ENCODE measurements at regions not wholly inside any gene's neighbourhood (a gene's known extent, or its start where the extent isn't known, plus 50 kb on each side); places are given as distances from the start of the nearest gene placed in this dataset.
"Not testable (repeated sequence)": the region's sequence is repeated elsewhere in the genome, so short reads cannot be mapped to it uniquely, and the experiment has no call there.

DNA sequence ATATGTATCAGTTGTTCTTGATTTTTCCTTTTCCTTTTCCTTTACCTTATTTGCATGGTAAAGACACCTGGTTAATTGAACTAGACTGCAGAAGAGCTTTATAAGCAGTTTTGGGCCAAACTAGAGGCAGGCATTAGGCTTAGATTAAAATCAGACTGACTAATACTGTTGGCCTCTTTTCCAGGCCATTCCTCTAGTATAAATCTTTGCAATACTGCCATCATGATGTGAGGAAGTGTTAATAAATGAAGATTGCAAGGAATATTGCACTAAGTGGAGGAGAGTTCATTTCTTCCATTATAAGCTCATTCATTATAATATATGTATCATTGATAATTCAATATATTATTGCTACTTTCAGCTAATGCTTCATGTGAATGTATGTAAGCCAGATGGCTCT is 163.8 kb downstream of the MMUT start:
- no peak for DNase-seq (ENCODE audit: low spot score in 2 of 2)
- FAIRE-seq = no peak

DNA sequence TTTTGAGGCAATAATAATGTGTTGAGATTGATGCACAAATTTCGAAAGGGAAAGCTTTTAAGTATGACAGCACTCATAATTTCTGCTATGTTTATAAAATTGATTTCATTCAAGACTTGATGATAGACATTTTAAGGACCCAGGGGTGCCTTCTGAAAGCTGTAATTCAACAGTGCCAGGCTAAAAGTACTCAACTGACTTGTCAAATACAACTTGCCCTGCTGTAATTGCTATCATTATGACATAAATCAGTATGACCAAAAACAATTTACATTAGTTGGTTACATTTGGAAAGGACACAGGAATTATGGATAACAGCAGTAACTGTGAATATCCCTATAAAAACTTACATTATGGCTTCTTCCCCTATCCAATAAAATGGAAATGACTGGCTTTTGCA is 178.9 kb downstream of the MMUT start:
- DNase-seq (ENCODE audit: low spot score in 2 of 2) (no peak), FAIRE-seq (no peak)

DNA sequence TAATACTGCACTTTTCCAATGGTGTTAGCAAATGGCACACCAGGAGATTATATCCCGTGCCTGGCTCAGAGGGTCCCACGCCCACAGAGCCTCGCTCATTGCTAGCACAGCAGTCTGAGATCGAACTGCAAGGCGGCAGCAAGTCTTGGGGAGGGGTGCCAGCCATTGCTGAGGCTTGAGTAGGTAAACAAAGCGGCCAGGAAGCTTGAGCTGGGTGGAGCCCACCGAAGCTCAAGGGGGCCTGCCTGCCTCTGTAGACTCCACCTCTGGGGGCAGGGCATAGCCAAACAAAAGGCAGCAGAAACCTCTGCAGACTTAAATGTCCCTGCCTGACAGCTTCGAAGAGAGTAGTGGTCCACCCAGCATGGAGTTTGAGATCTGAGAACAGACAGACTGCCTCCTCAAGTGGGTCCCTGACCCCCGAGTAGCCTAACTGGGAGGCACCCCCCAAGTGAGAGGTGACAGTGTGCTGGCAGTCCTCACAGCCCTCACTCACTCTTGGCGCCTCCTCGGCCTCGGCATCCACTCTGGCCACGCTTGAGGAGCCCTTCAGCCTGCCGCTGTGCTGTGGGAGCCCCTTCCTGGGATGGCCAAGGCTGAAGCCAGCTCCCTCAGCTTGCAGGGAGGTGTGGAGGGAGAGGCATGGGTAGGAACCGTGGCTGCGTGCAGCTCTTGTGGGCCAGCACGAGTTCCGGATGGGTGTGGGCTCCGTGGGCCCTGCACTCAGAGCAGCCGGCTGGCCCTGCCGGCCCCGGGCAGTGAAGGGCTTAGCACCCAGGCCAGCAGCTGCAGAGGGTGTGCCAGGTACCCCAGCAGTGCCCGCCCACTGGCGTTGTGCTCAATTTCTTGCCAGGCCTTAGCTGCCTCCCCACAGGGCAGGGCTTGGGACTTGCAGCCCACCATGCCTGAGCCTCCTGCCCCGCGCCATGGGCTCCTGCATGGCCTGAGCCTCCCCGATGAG is 188.0 kb downstream of the MMUT start:
- not testable (repeated sequence) for DNase-seq (ENCODE audit: low spot score in 2 of 2); FAIRE-seq

DNA sequence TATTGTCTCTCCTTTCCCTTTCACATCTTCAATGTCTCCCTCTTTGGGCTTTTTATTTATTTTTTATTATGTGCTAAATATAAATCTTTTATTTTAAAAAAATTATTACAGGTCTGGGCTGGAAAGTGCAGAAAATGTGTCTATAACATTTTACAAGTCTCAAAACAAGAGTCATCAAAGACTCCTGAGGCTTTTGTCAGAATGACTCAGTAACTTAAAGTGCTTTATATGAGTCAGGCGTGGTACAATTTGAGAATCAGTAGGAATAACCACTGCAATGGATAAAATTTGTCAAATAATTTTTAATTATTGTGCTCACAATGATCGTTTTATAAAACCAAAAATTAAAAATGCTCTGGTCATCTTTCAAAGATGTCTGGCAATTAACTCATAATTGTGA is 193.9 kb downstream of the MMUT start:
- FAIRE-seq (no peak), DNase-seq (ENCODE audit: low spot score in 2 of 2) (no peak)

DNA sequence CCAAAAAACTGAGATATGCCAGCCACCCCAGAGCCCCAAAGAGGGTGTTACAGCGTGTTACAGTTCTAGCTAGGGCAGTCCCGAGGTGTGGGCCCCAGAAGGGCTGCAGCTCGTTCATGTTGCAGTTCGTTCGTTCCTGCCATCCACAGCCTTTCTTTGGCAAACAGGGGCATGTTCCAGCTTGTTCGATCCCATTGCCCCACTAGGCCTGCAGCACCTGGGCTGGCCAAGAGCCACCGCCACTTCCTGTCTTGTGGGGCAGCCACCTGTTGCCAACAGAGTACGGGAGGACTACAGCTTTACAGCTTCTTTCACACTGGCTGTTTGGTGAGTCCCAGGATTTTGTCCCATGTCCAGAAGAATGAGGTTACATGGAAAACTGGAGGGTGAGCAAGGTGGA is 198.1 kb downstream of the MMUT start:
- no peak for FAIRE-seq
- DNase-seq (ENCODE audit: low spot score in 2 of 2) = no peak

DNA sequence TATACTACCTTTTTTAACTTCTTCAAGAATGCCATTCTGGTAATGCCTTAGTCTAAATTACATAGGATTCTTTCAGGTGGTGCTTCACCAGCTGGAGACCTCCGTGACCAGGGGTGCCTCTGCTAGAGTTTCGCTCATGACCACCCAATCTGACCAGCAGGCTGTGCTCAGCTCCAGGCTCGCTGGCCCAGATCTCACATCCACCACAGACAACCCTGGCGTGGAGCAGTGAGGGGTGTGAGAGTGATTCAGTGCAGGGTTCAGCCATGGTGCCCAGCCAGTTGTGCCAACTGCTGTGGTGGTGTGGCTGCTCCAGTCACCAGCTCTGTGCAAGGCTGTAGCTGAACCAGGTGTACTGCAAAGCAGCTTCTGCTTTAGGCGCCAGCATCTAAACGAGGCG is 198.6 kb downstream of the MMUT start:
- FAIRE-seq = no peak

DNA sequence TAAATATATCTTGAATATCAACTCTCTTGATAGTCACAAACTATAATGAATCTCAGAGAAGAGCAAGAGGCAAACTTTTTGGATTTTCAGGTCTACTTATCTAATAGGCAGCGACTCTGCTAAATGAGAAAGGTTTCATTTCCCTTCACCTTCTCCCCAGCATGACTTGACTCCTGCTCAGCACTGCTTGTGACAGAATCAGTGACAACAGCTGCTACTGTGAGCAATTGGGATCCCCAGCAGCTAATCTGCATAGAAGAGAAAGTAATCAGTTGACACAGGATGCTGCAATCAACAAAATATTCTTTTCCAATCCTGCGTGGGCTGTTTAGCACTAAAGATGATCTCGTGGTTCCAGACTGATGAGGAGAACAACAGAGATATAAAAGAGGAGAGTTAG is 205.5 kb downstream of the MMUT start:
- DNase-seq (ENCODE audit: low spot score in 2 of 2) (no peak), FAIRE-seq (no peak)

More for the DNA sequence above, 198.6 kb downstream of the MMUT start:
- no peak for DNase-seq (ENCODE audit: low spot score in 2 of 2)

DNA sequence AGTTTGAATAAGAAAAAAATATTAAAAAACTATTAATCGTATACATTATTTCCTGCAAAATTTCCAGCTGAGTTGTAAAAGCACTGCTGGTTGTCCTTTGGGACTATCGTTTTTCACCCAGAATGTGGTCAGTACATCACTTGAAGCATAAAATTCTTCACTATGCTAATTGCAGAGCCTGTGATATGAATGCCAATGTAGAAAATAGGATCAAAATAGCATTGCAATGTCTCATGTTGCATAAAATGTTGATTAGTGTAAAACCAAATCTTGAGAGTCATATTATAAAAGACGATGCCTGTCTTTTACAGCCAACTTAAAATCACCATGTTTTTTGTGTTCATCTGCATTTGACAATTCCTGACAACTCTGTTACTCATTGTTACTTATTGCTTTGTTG is 207.7 kb downstream of the MMUT start:
- DNase-seq (ENCODE audit: low spot score in 2 of 2) (no peak), FAIRE-seq (no peak)

DNA sequence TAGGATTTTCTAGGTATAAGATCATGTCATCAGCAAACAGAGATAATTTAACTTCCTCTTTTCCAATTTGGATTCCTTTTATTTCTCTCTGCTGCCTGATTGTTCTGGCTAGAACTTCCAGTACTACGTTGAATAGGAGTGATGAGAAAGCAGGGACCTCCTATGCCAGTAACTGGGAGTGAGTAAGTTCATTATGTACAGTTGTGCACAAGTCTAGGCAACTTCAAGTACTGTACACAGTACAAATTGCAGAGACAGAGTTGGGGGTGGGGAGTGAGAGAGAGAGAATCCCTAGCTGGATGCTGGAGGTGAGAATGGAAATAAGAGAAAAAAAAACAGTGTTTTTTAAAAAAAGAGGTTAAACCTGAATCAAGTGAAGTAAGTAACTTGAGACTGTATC is 210.2 kb downstream of the MMUT start:
- FAIRE-seq = no peak
- no peak for DNase-seq (ENCODE audit: low spot score in 2 of 2)

DNA sequence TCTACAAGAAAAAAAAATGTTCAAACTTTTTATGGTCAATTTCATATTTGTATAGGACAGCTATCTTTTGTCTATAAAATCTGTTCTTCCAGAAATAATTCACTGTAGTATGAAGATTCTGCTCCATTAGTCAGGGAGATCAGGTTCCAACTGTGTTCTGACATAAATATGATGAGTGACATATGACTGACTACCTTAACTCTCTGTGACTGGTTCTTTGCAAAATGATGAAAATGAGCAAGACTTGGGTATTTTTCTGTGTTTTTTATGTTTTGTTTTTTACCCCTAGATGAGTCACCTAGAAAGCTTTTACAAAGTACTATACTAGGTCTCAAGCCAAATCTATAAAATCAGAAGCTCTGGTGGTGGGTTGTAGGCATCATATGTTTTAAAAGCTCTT is 229.6 kb downstream of the MMUT start:
- no peak for DNase-seq (ENCODE audit: low spot score in 2 of 2)
- no peak for FAIRE-seq

DNA sequence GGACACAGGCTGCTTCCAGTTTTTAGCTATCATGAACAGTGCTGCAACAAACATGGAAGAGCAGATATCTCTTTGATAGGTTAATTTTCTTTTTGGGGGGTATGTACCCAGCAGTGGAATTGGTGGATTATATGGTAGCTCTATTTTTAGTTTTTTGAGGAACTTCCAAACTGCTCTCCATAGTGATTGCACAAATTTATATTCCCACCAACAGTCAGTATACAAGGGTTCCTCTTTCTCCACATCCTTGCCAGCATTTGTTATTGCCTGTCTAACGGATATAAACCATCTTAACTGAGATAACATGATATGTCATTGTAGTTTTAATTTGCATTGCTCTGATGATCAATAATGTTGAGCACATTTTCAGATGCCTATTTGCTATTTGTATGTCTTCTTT is 237.6 kb downstream of the MMUT start:
- no peak for DNase-seq (ENCODE audit: low spot score in 2 of 2)
- FAIRE-seq = no peak

DNA sequence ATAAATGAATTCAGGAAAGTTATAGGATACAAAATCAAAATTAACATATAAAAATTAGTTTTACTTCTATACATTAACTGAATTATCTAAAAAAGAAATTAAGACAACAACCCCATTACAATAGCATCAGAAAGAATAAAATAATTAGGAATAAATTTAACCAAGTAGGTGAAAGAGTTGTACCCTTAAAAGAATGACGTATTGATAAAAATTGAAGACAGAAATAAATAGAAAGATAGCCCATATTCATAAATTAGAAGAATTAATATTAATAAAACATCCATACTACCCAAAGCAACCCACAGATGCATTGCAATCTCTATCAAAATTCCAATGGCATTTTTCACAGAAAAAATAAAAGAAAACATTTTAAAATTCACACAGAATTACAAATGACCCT is 242.8 kb downstream of the MMUT start:
- DNase-seq (ENCODE audit: low spot score in 2 of 2) (no peak), FAIRE-seq (no peak)

DNA sequence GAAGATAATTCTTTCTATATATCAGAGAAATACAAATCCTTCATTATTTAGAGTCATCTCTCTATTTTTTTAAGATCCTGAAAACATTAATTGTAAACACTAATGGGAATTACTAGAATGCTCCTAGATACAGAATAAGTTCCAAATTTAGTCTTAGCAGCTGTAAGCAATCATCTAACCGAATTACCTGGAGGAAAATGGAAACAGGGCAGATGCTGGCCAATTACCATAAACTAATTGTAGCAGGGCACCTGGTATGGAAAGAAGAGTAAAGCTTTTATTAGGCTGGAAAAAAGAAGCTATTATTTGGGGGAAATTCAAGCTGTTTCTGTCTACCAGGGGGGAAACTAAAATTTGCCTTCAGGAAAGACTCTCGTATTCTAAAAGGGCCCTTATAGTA is 257.5 kb downstream of the MMUT start:
- FAIRE-seq (no peak), DNase-seq (ENCODE audit: low spot score in 2 of 2) (no peak)

DNA sequence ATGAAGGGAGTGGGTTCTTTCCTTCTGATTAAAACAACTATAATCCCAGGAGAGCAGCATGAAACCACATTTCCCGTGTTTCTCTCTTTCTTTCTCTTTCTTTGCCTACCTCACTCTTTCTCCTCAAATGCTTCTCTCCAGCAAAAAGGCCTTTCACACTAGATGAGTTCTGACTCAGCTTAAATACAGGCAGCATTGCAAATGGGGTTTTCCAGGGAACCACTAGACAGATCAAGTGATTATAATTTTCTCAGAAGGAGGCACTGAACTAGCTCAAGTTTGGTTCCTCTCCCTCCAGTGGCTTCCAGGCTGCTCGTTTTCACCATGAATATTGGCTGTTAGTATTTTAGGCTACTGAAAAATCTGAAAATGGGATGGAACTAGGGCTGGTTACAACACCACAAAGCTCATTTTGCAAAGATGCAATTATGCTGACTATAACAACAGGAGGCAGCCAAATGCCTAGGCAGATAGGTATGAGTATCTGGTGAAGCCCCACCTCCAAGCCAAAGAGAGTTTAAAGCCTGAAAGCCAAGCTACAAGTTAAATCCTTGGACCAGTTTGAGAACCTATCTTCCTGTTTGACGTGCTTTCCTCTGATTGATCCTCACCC is 260.0 kb downstream of the MMUT start:
- FAIRE-seq = no peak
- DNase-seq (ENCODE audit: low spot score in 2 of 2) = no peak

DNA sequence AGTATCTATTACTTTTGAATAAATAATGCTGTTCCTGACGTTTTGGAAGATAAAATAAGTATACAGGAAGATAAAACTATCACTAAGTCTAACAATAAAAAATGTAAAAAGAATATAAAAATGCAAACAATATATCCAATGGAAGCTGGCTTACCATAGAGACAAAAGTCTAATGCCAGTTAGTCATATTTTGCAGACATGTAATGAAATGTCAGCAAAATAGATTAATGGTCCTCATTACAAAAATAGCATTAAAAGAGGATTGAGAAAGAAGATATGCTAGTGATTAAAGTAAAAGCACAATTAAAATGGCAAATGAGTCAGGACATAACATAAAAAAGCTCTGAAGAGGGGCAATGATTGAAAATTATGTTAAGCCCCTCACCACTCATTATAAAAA is 265.0 kb downstream of the MMUT start:
- no peak for DNase-seq (ENCODE audit: low spot score in 2 of 2)
- FAIRE-seq = no peak

DNA sequence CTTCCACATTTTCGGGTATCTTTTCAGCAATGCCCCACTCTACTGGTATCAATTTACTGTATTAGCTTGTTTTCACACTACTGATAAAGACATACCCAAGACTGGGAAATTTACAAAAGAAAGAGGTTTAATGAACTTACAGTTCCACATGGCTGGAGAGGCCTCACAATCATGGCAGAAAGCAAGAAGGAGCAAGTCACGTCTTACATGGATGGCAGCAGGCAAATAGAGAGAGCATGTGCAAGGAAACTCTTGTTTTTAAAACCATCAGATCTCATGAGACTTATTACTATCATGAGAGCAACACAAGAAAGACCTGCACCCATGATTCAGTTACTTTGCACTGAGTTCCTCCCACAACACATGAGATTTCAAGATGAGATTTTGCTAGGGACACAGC is 300.7 kb downstream of the MMUT start:
- not testable (repeated sequence) for FAIRE-seq

DNA sequence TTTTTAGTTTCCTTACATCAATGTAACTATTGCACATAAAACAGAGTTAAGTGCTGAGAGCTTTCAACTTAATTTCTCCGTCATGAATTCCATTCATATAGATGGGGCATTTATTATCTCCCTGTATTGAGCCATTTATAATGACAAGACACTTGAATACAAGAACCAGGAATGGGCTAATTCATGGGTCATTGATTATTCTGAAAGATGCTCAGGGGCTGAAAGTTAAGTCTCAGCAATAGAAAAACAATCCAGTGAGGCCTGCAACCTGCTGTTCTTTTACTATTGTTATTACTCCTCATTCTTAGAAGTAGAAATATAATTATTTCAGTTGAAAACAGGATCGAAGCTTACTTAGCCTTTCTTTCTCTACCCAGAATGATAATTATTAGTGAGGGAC is 307.7 kb downstream of the MMUT start:
- no peak for DNase-seq (ENCODE audit: low spot score in 2 of 2)
- no peak for FAIRE-seq

More for the DNA sequence above, 300.7 kb downstream of the MMUT start:
- DNase-seq (ENCODE audit: low spot score in 2 of 2) = not testable (repeated sequence)

DNA sequence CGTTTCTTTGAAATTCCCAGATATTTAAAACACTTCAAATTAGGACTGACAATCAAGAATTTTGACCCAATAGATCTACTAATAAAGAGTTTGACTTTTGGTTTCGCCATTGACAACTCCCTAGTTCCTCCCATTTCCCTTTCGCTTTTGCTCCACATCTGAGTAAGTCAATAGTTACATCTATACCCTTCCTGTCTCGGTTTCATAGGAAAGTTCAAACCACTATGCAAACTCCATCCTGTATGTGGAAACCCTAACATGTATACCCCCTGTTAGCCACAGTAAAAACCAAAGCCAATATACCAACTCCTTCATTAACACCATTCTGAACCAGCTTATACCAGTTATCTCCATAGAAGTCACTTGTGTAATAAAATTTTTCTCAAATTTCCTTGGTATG is 311.1 kb downstream of the MMUT start:
- no peak for FAIRE-seq

DNA sequence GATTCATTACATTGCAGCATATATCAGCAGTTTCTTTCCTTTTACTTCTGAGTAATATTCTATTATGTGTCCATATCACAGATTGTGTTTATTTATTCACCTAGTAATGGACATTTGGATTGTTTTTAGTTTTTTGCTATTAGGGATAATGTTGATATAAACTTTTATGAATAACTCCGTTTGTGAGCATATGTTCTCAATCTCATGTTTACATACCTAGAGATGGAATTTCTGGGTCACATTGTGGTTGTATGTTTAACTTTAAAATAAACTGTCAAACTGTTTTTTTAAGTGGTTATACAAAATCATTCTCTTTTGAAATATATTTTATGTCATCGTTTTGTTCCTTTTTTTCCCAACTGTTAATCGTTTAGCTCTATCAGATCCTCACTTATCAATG is 311.6 kb downstream of the MMUT start:
- DNase-seq (ENCODE audit: low spot score in 2 of 2) = no peak
- no peak for FAIRE-seq

More for the DNA sequence above, 311.1 kb downstream of the MMUT start:
- DNase-seq (ENCODE audit: low spot score in 2 of 2) = no peak

DNA sequence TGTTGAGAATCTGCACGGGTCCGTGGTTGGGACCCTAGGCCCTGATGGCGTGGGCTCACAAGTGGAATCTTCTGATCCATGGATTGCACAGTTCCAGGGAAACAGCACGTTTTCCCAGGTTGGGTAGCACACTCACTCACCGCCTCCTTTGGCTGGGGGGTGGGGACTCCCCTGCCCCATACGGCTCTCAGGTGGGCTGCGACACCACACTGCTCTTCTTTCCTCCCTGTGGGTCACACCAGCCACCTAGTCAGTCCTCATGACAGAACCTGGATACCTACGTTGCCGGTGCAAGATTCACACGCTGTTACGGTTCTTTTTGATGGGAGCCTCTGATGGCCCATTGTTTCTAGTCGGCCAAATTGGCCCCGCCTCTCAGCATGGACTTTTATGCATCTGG is 312.0 kb downstream of the MMUT start:
- FAIRE-seq = no peak
- no peak for DNase-seq (ENCODE audit: low spot score in 2 of 2)

DNA sequence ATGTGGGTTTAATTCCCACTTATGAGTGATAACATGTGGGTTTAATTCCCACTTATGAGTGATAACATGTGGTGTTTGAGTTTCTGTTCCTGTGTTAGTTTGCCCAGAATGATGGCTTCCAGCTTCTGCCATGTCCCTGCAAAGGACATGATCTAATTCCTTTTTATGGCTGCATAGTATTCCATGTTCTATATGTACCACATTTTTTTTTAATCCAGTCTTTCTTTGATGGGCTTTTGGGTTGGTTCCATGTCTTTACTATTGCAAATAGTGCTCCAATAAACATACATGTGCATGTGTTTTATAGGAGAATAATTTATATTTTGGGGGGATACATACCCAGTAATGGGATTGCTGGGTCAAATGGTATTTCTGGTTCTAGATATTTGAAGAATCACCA is 317.8 kb downstream of the MMUT start:
- FAIRE-seq (no peak), DNase-seq (ENCODE audit: low spot score in 2 of 2) (no peak)

Data from frontal cortex (tissue), 3 donors.